Tibial nerve (tissue), 4 donors: ENCODE measurements at regions not wholly inside any gene's neighbourhood (a gene's known extent, or its start where the extent isn't known, plus 50 kb on each side); places are given as distances from the start of the nearest gene placed in this dataset.

Experiments used
- DNase-seq, 2 donors: peaks; one replicate each; pipeline ENCODE4 v3.0.0-alpha.2; 2019; ENCODE audit warnings: low spot score in 2 of 2
- H3K27ac ChIP-seq, 4 donors: fragments of 200-600 bp; sonication (generic) in 3 of 4; one replicate each; pipeline ENCODE4 v1.5.1; 2017 to 2019; ENCODE audit warnings: mild to moderate bottlenecking in 1 of 4
- H3K27me3 ChIP-seq, 2 donors: fragments of 200-600 bp; sonication (generic) in 1 of 2; one replicate each; pipeline versions ENCODE4 v1.5.1 to v1.6.0; 2017 to 2019
- H3K36me3 ChIP-seq, 3 donors: fragments of 200-600 bp; sonication (generic); one replicate each; pipeline ENCODE4 v1.5.1; 2018 to 2019
- H3K4me1 ChIP-seq, 4 donors: fragments of 200-600 bp; sonication (generic) in 3 of 4; one replicate each; pipeline ENCODE4 v1.5.1; 2017 to 2019
- H3K4me3 ChIP-seq, 4 donors: fragments of 200-600 bp; sonication (generic) in 3 of 4; one replicate each; pipeline ENCODE4 v1.5.1; 2017 to 2019; ENCODE audit warnings: mild to moderate bottlenecking in 1 of 4, moderate library complexity in 1 of 4
- H3K9me3 ChIP-seq, 4 donors: fragments of 200-600 bp; sonication (generic) in 3 of 4; one replicate each; pipeline ENCODE4 v1.5.1; 2017 to 2019
- EP300 ChIP-seq, 2 donors: sonication (generic); formaldehyde crosslinking; IDR thresholded peaks; one replicate each; pipeline ENCODE4 v1.6.1; 2017; ENCODE audit warnings: antibody characterized with exemption in 2 of 2, mild to moderate bottlenecking in 1 of 2
- POLR2A ChIP-seq, 2 donors: fragments of 450-650 bp; IDR thresholded peaks; one replicate each; pipeline ENCODE4 v1.6.1; 2017; ENCODE audit warnings: antibody characterized with exemption in 2 of 2, mild to moderate bottlenecking in 2 of 2, moderate library complexity in 2 of 2
- WGBS, 2 donors: methylation state at CpG; one replicate each; pipeline ENCODE4 v1.1.5; 2018; 5-methylcytosine and 5-hydroxymethylcytosine counted together
- TF ChIP-seq, protein P1 (sequence below), 5 experiments: fragments of 200-600 bp in 3 of 5; fragments of 450-650 bp in 2 of 5; sonication (generic) in 3 of 5; IDR thresholded peaks; one replicate each; pipeline ENCODE4 v1.5.1; 2016 to 2019; ENCODE audit warnings: antibody characterized with exemption in 5 of 5, mild to moderate bottlenecking in 3 of 5, moderate library complexity in 2 of 5

- Histone ChIP-seq H3K9me3 (peaks cover 0 to 2% (median 0%) of the 10 kb centered on the region in 4 donors), H3K27me3 (no peaks in the 10 kb centered on the region), H3K4me3 (no peak overlapping the region), H3K27ac (no peak overlapping the region), H3K36me3 (no peaks in the 10 kb centered on the region), H3K4me1 (no peaks in the 10 kb centered on the region)
- WGBS, 2 donors: 53 to 55% methylated on average over 2 of the region's 2 CpGs
- no peak for DNase-seq
- no peak for TF ChIP-seq EP300 (IDR thresholded peaks at IDR 0.05)
- TF ChIP-seq, protein P1, sequence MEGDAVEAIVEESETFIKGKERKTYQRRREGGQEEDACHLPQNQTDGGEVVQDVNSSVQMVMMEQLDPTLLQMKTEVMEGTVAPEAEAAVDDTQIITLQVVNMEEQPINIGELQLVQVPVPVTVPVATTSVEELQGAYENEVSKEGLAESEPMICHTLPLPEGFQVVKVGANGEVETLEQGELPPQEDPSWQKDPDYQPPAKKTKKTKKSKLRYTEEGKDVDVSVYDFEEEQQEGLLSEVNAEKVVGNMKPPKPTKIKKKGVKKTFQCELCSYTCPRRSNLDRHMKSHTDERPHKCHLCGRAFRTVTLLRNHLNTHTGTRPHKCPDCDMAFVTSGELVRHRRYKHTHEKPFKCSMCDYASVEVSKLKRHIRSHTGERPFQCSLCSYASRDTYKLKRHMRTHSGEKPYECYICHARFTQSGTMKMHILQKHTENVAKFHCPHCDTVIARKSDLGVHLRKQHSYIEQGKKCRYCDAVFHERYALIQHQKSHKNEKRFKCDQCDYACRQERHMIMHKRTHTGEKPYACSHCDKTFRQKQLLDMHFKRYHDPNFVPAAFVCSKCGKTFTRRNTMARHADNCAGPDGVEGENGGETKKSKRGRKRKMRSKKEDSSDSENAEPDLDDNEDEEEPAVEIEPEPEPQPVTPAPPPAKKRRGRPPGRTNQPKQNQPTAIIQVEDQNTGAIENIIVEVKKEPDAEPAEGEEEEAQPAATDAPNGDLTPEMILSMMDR (IDR thresholded peaks at IDR 0.05): no peak
- no peak for TF ChIP-seq POLR2A (IDR thresholded peaks at IDR 0.05)
Measured at GRCh38 chr4:162622664-162623063, 458.9 kb upstream of the FSTL5 start.

DNA sequence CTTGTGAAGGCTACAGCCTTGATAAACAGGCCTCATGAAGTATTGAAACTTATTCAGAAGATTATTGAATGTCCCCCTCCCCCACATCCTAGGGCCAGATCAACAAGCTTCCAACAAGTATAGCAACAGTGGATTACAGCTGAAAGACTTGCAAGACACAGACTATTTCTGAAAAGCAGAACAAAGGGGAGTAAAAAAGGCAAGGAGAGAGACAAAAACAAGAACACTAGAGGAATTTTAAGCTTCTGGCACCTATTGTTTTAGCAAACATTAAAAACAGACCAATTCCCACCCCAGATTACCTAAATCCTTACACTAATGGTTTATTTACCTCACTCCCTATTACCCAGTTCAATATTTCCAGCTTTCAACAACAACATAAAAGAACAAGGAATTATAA, 446.3 kb upstream of the FSTL5 start:
- TF ChIP-seq POLR2A (IDR thresholded peaks at IDR 0.05) (no peak), EP300 (IDR thresholded peaks at IDR 0.05) (no peak)
- TF ChIP-seq, protein P1 (IDR thresholded peaks at IDR 0.05): no peak
- no peak overlapping the region for H3K27ac ChIP-seq
- DNase-seq: no peak
- H3K36me3 ChIP-seq: no peaks in the 10 kb centered on the region
- H3K9me3 ChIP-seq: no peaks in the 10 kb centered on the region
- H3K27me3 ChIP-seq: no peaks in the 10 kb centered on the region
- no peak overlapping the region for H3K4me3 ChIP-seq
- no peaks in the 10 kb centered on the region for H3K4me1 ChIP-seq

GRCh38 chr4:162586266-162586665, 422.5 kb upstream of the FSTL5 start:
- H3K9me3 ChIP-seq: no peaks in the 10 kb centered on the region
- 67 to 94% methylated on average over 1 of the region's 1 CpG for WGBS, 2 donors
- H3K36me3 ChIP-seq: no peaks in the 10 kb centered on the region
- H3K27ac ChIP-seq: no peak overlapping the region
- TF ChIP-seq, protein P1 (IDR thresholded peaks at IDR 0.05): no peak
- TF ChIP-seq EP300 (IDR thresholded peaks at IDR 0.05) (no peak), POLR2A (IDR thresholded peaks at IDR 0.05) (no peak)
- H3K4me1 ChIP-seq: no peaks in the 10 kb centered on the region
- no peaks in the 10 kb centered on the region for H3K27me3 ChIP-seq
- no peak overlapping the region for H3K4me3 ChIP-seq
- no peak for DNase-seq

DNA sequence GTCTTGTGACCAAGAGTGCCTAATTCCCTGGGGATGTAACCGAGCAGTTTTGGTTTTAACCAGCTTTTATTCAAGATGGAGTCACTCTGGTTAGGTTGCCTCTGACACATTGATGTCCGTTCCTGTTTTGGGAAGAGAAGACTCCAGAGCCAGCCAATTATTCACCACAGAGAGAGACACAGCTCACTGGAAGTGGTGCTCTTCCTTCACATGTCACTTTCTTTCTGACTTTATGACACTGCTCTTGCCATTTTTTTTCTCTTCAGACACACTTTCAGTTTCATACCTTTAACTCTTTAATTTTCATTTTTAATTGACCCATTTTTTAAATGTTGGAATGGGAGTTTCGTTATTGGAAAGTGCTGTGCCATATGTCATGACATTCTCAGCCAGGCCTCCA, 418.4 kb upstream of the FSTL5 start:
- Histone ChIP-seq H3K27me3 (no peaks in the 10 kb centered on the region), H3K4me1 (no peaks in the 10 kb centered on the region), H3K27ac (no peak overlapping the region), H3K4me3 (no peak overlapping the region), H3K9me3 (no peaks in the 10 kb centered on the region), H3K36me3 (no peaks in the 10 kb centered on the region)
- no peak for DNase-seq
- TF ChIP-seq, protein P1 (IDR thresholded peaks at IDR 0.05): no peak
- TF ChIP-seq EP300 (IDR thresholded peaks at IDR 0.05) (no peak), POLR2A (IDR thresholded peaks at IDR 0.05) (no peak)
- 59 to 62% methylated on average over 3 of the region's 3 CpGs for WGBS, 2 donors

DNA sequence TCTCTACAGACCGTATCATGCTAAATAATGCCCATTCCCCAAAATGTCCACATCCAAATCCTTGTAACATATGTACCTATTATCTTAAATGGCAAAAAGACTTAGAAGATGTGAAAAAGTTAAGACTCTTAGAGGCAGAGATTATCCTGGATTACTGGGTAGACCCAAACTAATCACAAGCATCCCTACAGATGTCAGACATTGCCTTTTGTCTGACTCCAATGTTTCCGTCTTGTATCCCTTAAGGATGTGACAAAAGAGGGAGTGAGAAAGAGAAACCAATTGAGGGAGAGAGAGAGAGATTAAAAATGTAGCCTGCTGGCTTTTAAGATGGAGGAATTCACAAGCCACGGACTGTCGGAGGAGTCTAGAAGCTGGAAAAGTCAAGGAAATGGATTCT, 401.9 kb upstream of the FSTL5 start:
- Histone ChIP-seq H3K27ac (no peak overlapping the region), H3K36me3 (no peaks in the 10 kb centered on the region), H3K9me3 (no peaks in the 10 kb centered on the region), H3K4me3 (no peak overlapping the region), H3K27me3 (no peaks in the 10 kb centered on the region), H3K4me1 (no peaks in the 10 kb centered on the region)
- 45 to 48% methylated on average over 4 of the region's 4 CpGs for WGBS, 2 donors
- TF ChIP-seq, protein P1 (IDR thresholded peaks at IDR 0.05): no peak
- TF ChIP-seq EP300 (IDR thresholded peaks at IDR 0.05) (no peak), POLR2A (IDR thresholded peaks at IDR 0.05) (no peak)
- DNase-seq: no peak
